Epithelial cell of proximal tubule (primary cell): ENCODE measurements at regions not wholly inside any gene's neighbourhood (a gene's known extent, or its start where the extent isn't known, plus 50 kb on each side); places are given as distances from the start of the nearest gene placed in this dataset.
"Not testable (repeated sequence)": the region's sequence is repeated elsewhere in the genome, so short reads cannot be mapped to it uniquely, and the experiment has no call there.

Experiments
- DNase-seq: peaks from one replicate; pipeline ENCODE4 v3.0.0-alpha.2; 2011; ENCODE audit warnings: low read depth
- H3K4me3 ChIP-seq: 2 replicates; pipeline ENCODE4 v1.5.1; 2011; ENCODE audit warnings: low read depth, mild to moderate bottlenecking, low read length

DNA sequence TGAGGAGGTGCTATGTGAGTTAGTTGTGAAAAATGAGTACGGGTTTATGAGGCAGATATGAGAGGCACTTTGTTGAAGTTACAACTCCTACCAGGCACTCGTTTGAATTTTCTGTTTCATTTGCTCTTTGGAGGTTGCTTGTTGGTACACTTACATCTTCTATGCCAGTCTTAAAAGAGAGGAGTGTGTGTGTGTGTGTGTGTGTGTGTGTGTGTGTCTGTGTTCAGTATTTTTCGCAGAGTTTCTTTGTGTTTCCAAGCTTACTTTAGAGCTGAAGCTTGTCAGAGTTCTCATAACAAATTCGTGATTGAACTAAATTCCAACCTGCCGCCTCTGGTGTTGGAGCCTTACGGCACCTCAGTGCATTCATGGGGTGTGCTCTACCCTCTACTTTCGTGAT is 5276.4 kb upstream of the TPTE start:
- DNase-seq, H3K4me3 ChIP-seq: not testable (repeated sequence)

DNA sequence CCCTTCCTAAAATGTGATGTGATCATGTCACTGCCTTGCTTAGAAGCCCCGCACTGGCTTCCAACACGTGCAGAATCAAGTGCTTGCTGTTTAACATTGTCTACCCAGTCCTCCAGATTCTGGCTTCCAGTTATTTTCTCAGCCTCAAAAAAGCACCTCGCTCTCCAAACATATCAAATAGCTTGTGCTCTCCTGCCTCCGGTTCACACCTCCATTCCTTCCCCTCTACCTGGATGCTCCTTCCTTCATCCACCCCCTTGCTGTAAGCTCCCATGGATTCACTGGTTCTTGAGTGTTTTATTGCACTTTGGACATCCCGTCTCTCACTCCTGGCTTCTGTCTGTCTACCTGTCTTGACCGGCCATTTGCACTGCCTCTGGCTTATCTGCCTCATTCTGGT is 5275.0 kb upstream of the TPTE start:
- not testable (repeated sequence) for DNase-seq, H3K4me3 ChIP-seq

DNA sequence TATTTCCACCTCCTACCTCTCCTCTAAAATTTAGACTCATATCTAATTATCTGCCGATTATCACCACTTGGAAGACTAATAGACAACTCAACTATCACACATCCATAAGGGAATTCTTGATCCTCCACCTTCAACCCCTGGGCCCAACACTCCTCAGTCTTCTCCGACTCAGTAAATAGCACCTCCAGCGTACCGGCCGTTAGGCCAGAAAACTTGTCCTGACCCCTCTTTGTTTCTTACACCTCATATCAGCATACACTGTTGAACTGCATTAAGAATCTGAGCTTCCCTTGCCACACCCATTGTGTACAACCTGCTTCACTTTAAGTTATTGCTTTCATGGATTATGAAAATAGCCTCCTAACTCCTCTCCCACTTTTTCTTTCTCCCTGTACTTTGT is 5274.0 kb upstream of the TPTE start:
- DNase-seq, H3K4me3 ChIP-seq: not testable (repeated sequence)

DNA sequence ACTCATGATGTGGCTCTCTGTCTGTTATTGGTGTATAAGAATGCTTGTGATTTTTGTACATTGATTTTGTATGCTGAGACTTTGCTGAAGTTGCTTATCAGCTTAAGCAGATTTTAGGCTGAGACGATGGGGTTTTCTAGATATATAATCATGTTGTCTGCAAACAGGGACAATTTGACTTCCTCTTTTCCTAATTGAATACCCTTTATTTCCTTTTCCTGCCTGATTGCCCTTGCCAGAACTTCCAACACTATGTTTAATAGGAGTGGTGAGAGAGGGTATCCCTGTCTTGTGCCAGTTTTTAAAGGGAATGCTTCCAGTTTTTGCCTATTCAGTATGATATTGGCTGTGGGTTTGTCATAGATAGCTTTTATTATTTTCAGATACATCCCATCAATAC is 5271.3 kb upstream of the TPTE start:
- not testable (repeated sequence) for H3K4me3 ChIP-seq, DNase-seq

DNA sequence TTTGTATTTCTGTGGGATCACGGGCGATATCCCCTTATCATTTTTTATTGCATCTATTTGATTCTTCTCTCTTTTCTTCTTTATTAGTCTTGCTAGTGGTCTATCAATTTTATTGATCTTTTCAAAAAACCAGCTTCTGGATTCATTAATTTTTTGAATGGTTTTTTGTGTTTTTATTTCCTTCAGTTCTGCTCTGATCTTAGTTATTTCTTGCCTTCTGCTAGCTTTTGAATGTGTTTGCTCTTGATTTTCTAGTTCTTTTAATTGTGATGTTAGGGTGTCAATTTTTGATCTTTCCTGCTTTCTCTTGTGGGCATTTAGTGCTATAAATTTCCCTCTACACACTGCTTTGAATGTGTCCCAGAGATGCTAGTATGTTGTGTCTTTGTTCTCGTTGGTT is 5270.2 kb upstream of the TPTE start:
- not testable (repeated sequence) for H3K4me3 ChIP-seq, DNase-seq

DNA sequence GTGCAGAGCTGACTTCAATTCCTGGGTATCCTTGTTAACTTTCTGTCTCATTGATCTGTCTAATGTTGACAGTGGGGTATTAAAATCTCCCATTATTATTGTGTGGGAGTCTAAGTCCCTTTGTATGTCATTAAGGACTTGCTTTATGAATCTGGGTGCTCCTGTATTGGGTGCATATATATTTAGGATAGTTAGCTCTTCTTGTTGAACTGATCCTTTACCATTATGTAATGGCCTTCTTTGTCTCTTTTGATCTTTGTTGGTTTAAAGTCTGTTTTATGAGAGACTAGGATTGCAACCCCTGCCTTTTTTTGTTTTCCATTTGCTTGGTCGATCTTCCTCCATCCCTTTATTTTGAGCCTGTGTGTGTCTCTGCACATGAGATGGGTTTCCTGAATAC is 5269.5 kb upstream of the TPTE start:
- not testable (repeated sequence) for DNase-seq, H3K4me3 ChIP-seq
